CD4-positive, alpha-beta T cell treated with Interleukin-6 for 4 hours (primary cell): ENCODE measurements at regions not wholly inside any gene's neighbourhood (a gene's known extent, or its start where the extent isn't known, plus 50 kb on each side); places are given as distances from the start of the nearest gene placed in this dataset.

Experiments used
- DNase-seq: peaks from one replicate; pipeline ENCODE4 v3.0.0-alpha.2; 2020; ENCODE audit warnings: mixed read lengths

DNA sequence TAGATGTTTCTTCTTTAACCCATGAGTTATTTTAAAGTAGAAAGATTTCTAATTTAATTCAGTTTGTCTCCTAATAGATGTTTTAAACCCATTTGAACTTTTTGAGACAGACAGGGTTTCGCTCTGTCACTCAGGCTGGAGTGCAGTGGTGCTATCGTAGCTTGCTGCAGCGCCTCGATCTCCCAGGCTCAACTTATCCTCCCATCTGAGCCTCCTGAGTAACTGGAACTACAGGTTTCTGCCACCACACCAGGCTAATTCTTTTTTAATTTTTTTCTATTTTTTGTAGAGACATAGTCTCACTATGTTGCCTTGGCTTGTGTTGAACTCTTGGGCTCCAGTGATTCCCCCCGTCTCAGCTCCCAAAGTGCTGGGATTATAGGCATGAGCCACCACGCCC lies 53.0 kb upstream of the RAB18 start:
- no peak for DNase-seq

DNA sequence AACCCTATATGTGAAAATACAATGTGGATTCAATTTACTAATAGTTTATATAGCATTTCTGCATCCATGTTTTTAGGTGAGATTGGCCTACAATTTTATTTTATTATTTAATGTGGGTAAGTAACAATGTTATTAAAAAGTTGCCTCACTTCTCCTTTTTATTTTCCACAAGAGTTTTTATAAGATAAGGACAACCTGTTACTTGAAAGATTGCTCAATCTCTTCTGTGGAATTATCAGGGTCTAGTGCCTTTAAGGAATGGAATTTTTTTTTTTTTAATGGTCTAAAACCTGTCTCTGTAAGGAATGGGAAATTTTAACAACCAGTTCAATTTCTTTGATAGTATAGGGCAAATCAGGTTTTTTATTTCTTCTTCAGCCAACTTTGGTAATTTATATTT lies 53.9 kb upstream of the RAB18 start:
- DNase-seq: no peak

GRCh38 chr10:27449571-27449970 lies 54.5 kb upstream of the RAB18 start:
- DNase-seq: no peak

- no peak for DNase-seq
These were observed 55.2 kb upstream of the RAB18 start for GRCh38 chr10:27448921-27449320.

DNA sequence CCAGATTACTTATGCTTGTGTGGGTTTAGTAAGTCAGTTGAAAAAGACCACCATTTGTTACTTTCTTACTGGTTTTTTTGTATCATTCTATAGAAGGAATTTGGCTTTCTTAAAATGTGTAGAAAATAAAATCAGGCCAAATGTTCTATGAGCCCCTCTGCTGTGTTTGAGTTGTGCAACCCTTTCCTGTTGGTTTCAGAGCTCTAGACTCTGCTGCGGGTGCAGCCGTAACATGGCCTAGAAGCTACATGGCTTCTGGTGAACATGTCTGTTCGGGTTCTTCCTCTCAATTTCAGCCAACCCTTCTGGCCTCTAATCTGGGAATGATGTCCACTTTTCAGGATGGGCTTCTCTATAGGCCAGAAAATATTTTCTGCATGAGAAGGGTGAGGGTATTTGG lies 56.6 kb upstream of the RAB18 start:
- no peak for DNase-seq

- DNase-seq: no peak
These were observed 57.8 kb upstream of the RAB18 start for GRCh38 chr10:27446091-27446918.

DNA sequence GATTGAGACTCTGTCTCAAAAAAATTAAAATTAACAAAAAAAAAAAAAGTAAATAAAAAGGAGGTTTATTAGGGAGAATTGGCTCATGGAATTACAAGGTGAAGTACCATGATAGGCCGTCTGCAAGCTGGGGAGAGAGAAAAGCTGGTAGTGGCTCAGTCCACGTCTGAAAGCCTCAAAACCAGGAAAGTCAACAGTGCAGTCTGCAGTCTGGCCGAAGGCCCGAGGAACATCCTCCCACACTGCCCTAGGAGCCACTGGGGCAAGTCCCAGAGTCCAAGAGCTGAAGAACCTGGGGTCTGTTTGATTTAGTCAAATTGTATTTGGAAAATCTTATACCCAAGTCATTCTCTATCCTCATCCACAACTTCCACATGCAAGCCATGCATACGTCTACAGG lies 59.0 kb upstream of the RAB18 start:
- DNase-seq: no peak

DNA sequence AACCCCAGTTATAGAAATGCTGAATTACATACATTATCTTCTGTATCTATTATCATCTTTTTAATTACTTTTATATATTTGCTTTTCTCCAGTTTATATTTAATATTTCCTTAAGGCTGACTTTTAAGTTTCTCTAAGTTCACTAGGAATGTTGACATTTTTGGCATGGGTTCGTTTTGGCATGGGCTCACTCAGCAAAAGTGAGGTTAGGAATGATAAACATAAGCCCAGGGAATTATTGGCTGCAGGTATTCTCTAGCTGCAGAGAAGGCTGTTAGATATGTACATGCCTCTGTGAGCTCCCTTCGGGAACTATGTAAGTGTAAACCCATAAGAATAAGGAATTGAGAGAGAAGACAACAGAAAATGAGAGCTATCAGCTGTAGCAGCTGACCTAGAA lies 63.6 kb upstream of the RAB18 start:
- DNase-seq: no peak

- DNase-seq: no peak
These were observed 64.1 kb upstream of the RAB18 start for GRCh38 chr10:27440021-27440420.

DNA sequence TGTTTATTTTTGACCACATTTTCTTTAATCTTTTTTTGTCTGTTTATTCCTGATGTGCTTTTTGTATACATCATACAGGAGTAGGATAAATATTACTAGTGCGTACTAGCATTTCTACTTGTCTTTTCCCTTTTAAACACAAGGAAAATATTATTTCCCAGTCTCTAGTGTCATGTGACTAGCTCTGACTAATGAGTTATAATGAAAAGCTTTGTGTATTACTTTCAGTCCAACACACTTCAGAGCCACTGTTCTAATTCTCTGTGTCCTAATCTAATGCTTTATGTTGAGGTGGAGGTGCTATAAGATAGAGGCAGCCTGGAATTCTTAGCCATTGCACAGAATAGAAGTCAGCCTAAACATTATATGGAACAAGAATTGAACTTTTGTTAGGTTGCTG lies 65.0 kb upstream of the RAB18 start:
- DNase-seq: no peak

DNA sequence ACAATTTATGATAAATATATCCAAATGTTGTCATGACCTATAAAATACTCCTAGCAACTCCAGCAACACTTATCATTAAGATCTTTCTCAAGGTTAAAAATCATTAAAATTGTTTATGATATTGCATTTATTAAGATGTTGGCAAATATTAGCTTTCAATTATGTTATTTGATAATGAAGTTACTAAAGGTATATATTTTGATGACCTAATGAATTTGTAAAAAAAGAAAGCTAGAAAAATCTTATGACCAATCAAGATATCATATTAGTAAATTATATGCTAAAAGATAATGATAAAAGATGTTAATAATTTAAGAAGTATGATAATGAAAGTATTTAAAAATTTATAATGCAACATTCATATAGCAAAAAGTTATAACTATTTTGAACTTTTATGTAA lies 66.3 kb upstream of the RAB18 start:
- no peak for DNase-seq

- DNase-seq: no peak
These were observed 67.4 kb upstream of the RAB18 start for GRCh38 chr10:27436710-27437109.

DNA sequence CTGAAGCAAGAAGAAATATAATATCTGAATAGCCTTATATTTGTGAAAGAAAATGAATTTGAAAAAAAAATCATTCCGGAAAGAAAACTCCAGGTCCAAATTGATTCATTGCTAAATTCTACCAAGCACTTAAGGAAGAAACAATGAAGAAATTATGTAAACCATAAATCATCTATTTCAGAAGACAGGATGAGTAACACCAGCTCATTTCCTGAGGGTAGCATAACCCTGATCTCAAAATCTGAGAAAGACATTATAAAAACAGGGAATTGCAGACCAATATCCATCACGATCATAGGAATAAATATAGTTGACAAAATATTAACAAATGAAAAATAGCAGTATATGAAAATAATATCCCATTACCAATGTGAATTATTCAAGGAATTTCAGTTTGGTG lies 70.1 kb upstream of the RAB18 start:
- no peak for DNase-seq

- no peak for DNase-seq
These were observed 77.1 kb upstream of the RAB18 start for GRCh38 chr10:27426948-27427467.

DNA sequence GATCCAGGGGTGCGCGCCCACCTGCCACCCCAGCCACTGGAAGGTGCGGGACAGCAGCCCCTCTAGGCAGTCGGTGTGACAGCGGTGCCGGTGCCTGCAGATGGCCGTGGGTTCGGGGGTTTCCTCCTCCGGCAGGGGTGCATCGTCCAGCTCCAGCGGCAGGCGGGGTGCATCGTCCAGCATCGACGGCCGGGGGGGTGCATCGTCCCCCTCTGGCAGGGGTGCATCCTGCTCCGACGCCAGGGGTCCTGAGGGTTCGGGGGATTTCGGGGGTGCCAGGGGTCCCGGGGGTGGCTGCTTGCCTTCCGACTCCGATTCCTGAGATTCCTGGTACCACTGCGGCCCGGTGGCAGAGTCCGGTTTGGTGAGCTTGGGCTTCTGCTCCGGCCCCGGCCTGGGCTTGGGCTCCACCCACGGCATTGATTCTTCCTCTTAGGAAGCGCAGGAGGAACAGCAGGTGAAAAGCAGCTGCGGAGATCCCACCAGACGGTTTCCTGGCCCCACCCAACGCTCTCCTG lies 90.2 kb upstream of the RAB18 start:
- DNase-seq: no peak

GRCh38 chr10:27413387-27413786 lies 90.7 kb upstream of the RAB18 start:
- no peak for DNase-seq

DNA sequence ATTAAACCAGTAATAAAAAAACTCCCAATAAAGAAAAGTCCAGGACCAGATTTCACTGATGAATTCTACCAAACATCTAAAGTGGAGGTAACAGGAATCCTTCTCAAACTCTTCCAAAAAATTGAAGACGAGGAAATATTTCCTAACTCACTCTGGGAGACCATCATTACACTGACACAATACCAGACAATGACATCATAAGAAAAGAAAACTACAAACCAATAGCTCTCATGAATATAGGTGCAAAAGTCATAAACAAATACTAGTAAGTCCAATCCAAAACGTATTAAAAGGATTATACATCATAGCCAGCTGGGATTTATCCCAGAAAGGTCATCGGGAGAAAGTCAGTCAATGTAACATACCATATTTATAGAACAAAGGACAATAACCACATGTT lies 94.0 kb upstream of the RAB18 start:
- DNase-seq: no peak

DNA sequence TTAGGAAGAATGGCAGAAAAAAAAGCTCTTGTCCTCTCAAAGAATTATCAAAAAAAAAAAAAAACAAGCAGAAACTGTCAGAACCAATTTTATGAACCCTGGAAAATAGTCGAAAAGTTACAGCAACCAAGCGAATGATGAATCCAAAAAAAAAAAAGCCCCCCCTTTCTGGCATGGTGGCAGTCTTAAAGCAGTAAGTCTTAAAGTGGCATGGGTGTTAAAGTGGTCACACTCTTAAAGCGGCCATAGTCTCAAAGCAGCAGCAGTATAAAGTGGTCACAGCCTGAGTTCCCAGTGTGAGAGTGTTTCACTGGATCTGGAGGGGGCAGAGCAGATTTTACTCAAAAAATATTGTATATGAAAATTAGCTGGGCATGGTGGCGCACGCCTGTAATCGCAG lies 96.8 kb upstream of the RAB18 start:
- DNase-seq: no peak

DNA sequence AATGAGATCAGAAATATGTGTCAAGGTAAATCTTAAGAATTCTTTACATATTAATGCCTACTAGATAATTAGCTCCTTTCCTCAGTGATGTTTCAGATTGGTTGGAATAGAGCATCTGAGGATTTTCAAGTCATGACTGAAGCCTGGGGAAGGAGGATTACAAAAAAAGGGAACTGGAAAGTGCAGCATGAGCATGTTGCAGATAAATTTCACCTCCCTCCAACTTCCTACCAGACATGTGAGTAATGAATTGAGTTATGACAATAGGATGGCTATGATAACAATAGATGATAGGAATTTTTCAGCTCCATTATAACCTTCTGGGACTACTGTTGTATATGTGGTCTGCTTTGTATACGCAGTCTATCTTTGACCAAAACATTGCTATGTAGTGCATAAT lies 104.2 kb upstream of the RAB18 start:
- DNase-seq: no peak

DNA sequence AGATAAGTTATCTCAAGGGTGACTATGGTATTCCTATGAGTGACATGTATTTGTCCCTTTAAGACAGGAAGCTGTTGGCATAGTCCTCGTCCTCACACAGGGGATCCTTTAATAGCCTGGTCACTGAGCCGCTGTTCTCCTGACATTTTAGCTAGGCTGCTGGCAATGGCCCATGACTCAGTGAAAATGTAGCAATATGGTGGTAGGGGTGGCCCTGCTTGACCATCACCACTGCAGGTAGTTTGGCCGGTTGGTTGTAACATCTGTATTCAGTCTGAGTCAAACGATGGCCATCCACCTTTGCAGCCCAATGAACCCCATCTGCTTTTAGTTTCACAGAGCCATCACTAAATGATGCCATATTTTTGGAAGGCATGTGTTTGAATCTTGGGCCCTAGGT lies 110.1 kb upstream of the RAB18 start:
- no peak for DNase-seq

DNA sequence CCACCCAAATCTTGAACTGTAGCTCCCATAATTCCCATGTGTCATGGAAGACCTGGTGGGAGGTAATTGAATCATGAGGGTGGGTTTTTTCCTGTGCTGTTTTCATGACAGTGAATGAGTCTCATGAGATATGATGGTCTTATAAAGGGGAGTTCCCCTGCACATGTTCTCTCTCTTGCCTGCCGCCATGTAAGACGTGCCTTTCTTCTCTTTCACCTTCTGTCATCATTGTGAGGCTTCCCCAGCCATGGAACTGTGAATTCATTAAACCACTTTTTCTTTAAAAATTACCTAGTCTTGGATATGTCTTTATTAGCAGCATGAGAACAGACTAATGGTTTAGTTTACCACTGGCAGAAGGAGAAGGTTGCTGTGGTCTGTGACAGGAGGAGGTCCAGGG lies 111.5 kb upstream of the RAB18 start:
- no peak for DNase-seq

GRCh38 chr10:27391916-27392315 lies 112.2 kb upstream of the RAB18 start:
- DNase-seq: no peak

GRCh38 chr10:27391325-27391724 lies 112.8 kb upstream of the RAB18 start:
- no peak for DNase-seq

GRCh38 chr10:27390681-27391080 lies 113.4 kb upstream of the RAB18 start:
- no peak for DNase-seq
